ENCODE measurements at regions not wholly inside any gene's neighbourhood (a gene's known extent, or its start where the extent isn't known, plus 50 kb on each side); places are given as distances from the start of the nearest gene placed in this dataset.

DNA sequence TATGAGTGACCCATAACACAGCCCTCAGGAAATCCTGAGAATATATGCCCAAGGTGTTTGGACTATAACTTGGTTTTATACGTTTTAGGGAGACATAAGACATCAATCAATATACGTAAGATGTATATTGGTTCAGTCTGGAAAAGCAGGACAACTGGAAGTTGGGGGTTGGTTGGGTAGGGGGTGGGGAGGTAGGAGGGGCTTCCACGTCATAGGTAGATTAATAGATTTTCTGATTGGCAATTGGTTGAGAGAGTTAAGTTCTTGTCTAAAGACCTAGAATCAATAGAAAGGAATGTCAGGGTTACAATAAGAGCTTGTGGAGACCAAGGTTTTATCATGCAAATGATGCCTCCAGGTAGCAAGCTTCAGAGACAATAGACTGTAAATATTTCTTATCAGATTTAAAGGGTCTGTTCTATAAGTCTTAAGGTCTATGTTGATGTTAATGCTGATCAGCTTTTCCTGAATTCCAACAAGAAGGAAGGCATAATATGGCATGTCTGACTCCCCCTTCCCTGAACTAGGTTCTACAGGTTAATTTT, 2267.7 kb upstream of the ACO1 start:
- Mint-ChIP-seq H3K27ac (no peak overlapping the region), H3K4me3 (no peak overlapping the region), H3K9me3 (no peaks in the 10 kb centered on the region), H3K4me1 (no peaks in the 10 kb centered on the region), H3K27me3 (ENCODE audit: low read depth) (no peaks in the 10 kb centered on the region), H3K36me3 (ENCODE audit: low read depth) (no peaks in the 10 kb centered on the region)
- TF ChIP-seq, protein P1, sequence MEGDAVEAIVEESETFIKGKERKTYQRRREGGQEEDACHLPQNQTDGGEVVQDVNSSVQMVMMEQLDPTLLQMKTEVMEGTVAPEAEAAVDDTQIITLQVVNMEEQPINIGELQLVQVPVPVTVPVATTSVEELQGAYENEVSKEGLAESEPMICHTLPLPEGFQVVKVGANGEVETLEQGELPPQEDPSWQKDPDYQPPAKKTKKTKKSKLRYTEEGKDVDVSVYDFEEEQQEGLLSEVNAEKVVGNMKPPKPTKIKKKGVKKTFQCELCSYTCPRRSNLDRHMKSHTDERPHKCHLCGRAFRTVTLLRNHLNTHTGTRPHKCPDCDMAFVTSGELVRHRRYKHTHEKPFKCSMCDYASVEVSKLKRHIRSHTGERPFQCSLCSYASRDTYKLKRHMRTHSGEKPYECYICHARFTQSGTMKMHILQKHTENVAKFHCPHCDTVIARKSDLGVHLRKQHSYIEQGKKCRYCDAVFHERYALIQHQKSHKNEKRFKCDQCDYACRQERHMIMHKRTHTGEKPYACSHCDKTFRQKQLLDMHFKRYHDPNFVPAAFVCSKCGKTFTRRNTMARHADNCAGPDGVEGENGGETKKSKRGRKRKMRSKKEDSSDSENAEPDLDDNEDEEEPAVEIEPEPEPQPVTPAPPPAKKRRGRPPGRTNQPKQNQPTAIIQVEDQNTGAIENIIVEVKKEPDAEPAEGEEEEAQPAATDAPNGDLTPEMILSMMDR (IDR thresholded peaks at IDR 0.05; ENCODE audit: unreplicated experiment in 3 of 3): no peak

DNA sequence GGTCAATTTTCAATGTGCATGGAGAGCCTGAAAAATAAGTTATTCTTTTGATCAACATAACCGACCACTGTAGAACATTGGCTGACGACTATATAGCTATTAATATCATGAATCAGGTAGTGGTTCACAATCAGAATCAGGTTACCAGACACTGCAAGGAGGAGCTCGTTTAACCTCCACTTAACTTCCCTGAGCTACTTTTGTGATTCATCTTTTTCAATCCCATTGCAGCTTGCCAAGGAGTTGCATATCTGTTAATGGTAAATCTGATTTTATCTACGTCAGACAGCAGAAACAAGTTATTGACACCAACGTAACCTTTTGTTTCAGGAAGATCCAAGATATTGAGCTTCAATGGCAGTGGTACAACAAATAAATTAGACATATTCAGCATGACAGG, 2263.8 kb upstream of the ACO1 start:
- no peaks in the 10 kb centered on the region for H3K27me3 Mint-ChIP-seq (ENCODE audit: low read depth)
- H3K36me3 Mint-ChIP-seq (ENCODE audit: low read depth): no peaks in the 10 kb centered on the region
- H3K9me3 Mint-ChIP-seq: no peaks in the 10 kb centered on the region

DNA sequence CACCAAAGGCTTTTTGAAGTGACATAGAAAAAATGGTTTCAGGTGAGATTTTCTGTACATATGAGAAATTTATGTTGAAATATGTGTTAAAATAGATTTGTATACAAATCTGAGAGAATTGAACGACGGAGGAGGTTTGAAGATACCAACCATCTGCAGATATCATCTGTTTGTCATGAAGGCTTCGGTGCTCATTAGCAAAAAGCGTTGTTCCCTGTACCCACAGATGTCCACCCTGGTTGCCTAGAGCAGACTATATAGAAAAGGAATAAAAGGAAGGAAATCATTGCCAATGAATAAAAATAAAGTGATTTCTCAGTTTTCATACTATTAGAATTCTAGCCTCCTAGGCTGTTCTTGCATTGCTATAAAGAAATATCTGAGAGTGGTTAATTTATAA, 2262.8 kb upstream of the ACO1 start:
- no peaks in the 10 kb centered on the region for H3K9me3 Mint-ChIP-seq
- TF ChIP-seq, protein P1 (IDR thresholded peaks at IDR 0.05; ENCODE audit: unreplicated experiment in 3 of 3): no peak

More for the DNA sequence above, 2263.8 kb upstream of the ACO1 start:
- no peak overlapping the region for H3K27ac Mint-ChIP-seq
- H3K4me1 Mint-ChIP-seq: no peaks in the 10 kb centered on the region
- TF ChIP-seq, protein P1 (IDR thresholded peaks at IDR 0.05; ENCODE audit: unreplicated experiment in 3 of 3): no peak
- no peak overlapping the region for H3K4me3 Mint-ChIP-seq

DNA sequence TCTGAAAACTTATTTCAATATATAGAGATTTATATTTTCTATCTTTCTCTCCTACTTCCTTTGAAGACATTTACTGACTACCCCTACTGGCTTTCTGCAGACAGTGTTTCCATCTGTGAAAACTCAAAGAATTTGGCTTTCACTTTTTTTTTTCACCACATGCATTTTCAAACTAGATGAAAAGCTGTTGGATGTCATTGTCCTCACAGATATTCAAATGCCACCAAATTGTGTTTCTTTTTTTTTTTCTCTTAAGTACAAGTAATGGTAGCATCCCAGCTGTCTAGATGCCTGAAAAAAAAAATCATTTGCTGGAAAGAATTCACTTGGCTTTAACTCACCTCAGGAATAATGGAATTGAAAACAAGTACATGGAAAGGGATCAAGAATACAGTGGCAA, 2258.6 kb upstream of the ACO1 start:
- no peak overlapping the region for H3K4me3 Mint-ChIP-seq
- H3K27me3 Mint-ChIP-seq (ENCODE audit: low read depth): no peaks in the 10 kb centered on the region
- no peaks in the 10 kb centered on the region for H3K36me3 Mint-ChIP-seq (ENCODE audit: low read depth)
- no peaks in the 10 kb centered on the region for H3K9me3 Mint-ChIP-seq
- no peak overlapping the region for H3K27ac Mint-ChIP-seq
- TF ChIP-seq, protein P1 (IDR thresholded peaks at IDR 0.05; ENCODE audit: unreplicated experiment in 3 of 3): no peak
- no peaks in the 10 kb centered on the region for H3K4me1 Mint-ChIP-seq

More for the DNA sequence above, 2262.8 kb upstream of the ACO1 start:
- H3K36me3 Mint-ChIP-seq (ENCODE audit: low read depth): no peaks in the 10 kb centered on the region
- no peak overlapping the region for H3K4me3 Mint-ChIP-seq
- H3K27ac Mint-ChIP-seq: no peak overlapping the region
- no peaks in the 10 kb centered on the region for H3K4me1 Mint-ChIP-seq
- H3K27me3 Mint-ChIP-seq (ENCODE audit: low read depth): no peaks in the 10 kb centered on the region

DNA sequence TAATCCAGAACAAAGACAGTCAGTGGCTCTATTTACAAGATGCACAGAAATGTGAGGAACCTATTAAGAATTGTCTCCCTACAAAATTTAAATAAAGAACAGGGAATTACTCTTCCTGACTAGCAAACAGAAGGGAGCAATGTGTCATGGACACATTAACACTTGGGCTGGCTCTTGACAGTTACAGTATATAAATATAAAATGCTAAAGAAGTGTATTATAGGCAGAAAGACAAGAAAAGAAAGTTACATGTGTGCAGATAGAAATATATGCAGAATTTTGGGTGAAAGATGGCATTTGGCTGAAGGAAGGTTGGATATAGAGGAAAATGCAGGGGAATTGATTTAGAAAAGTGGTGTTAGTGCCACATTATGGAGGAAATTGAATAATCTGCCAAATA, 2257.1 kb upstream of the ACO1 start:
- H3K36me3 Mint-ChIP-seq (ENCODE audit: low read depth): no peaks in the 10 kb centered on the region
- TF ChIP-seq, protein P1 (IDR thresholded peaks at IDR 0.05; ENCODE audit: unreplicated experiment in 3 of 3): no peak

DNA sequence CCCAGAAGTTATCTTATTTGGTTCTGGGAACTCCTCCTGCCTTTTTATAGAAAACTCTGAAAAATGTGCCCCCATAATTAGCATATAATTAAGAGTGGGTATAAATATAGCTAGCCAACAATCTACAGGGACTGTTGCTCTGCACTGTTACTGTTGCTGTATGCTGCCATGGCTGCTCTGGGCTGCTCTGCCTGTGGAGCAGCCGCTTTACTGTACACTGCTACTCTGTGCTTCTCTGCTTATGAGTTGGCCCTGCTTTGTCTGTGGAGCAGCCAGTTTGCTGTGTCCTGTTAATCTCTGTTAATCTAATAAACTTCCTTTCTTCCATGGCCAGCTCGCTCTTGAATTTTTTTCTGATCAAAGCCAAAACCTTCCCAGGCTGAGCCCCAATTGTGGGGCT, 2244.0 kb upstream of the ACO1 start:
- Mint-ChIP-seq H3K9me3 (peaks cover 5% of the 10 kb centered on the region), H3K27ac (no peak overlapping the region), H3K27me3 (ENCODE audit: low read depth) (no peaks in the 10 kb centered on the region), H3K4me1 (no peaks in the 10 kb centered on the region), H3K36me3 (ENCODE audit: low read depth) (no peaks in the 10 kb centered on the region), H3K4me3 (no peak overlapping the region)
- TF ChIP-seq, protein P1 (IDR thresholded peaks at IDR 0.05; ENCODE audit: unreplicated experiment in 3 of 3): no peak

More for the DNA sequence above, 2257.1 kb upstream of the ACO1 start:
- Mint-ChIP-seq H3K4me3 (no peak overlapping the region), H3K4me1 (no peaks in the 10 kb centered on the region), H3K27me3 (ENCODE audit: low read depth) (no peaks in the 10 kb centered on the region), H3K9me3 (no peaks in the 10 kb centered on the region), H3K27ac (no peak overlapping the region)
